ENCODE measurements at regions not wholly inside any gene's neighbourhood (a gene's known extent, or its start where the extent isn't known, plus 50 kb on each side); places are given as distances from the start of the nearest gene placed in this dataset.

DNA sequence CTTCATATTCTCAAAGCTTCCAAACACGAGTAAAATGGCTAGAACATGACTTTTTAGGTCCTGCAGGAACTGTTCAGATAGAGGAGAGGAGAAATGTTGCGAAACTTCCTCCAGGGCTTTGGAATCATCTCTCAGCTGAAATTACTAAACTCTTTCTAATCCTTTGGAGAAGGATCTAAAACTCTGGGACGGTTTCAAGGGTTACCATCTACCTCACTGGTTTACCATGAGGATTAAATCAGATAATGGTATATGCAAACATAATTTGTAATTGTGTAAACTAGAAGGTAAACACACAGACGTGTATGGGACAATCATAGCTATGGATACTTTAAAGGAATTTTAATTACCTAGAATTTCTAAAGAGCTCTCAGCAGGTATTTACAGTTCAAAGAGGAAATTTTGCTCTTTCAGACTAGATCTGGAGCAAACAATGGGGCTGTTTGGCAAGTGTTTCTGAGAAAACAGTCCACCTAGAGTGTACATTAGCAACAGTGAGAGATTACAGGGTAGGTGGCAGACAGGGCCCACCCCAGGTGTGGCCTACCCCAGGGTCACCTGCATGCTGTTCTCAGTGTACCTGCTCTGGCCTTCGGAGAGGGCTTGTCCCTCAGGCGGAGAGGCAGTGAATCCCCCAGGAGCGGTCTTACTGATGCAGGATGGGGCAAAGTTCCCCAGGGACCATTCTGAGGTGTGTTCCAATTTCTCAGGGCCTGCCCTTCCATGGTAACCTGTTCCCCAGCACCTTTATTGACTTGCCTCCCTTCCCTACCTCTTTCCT, 124.7 kb upstream of the MAX start:
- DNase-seq = no peak
- no peaks in the 10 kb centered on the region for H3K9me3 ChIP-seq
- H3K36me3 ChIP-seq = no peaks in the 10 kb centered on the region
- intact Hi-C loops (cut with DNase I; ENCODE audit: low total_unique reads) = no loop called here
- H3K4me1 ChIP-seq = no peaks in the 10 kb centered on the region
- no peak for TF ChIP-seq POLR2A (IDR thresholded peaks at IDR 0.05)
- TF ChIP-seq, protein P1, sequence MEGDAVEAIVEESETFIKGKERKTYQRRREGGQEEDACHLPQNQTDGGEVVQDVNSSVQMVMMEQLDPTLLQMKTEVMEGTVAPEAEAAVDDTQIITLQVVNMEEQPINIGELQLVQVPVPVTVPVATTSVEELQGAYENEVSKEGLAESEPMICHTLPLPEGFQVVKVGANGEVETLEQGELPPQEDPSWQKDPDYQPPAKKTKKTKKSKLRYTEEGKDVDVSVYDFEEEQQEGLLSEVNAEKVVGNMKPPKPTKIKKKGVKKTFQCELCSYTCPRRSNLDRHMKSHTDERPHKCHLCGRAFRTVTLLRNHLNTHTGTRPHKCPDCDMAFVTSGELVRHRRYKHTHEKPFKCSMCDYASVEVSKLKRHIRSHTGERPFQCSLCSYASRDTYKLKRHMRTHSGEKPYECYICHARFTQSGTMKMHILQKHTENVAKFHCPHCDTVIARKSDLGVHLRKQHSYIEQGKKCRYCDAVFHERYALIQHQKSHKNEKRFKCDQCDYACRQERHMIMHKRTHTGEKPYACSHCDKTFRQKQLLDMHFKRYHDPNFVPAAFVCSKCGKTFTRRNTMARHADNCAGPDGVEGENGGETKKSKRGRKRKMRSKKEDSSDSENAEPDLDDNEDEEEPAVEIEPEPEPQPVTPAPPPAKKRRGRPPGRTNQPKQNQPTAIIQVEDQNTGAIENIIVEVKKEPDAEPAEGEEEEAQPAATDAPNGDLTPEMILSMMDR (IDR thresholded peaks at IDR 0.05) = no peak
- no peak overlapping the region for H3K4me3 ChIP-seq
- H3K27me3 ChIP-seq = no peaks in the 10 kb centered on the region
- no peak overlapping the region for H3K27ac ChIP-seq

DNA sequence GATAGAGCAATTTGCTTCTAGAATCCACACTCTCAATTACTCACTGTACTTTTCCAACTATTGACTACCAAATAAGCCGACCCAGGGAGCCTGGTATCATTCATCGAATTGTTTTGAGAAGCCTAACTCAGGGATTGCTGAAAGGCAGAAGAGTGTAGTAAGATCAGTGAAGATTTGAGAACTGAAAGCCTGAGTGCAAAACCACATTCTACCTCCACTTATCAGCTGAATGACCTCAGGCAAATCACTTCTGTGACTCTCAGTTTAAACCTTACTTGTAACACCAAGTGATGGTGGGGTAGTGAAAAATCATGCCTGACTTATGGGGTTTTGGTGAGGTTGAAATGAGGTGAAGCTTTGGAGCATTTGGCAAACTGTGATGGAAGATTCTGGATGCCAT, 126.1 kb upstream of the MAX start:
- Histone ChIP-seq H3K36me3 (no peaks in the 10 kb centered on the region), H3K9me3 (no peaks in the 10 kb centered on the region), H3K27ac (peak overlapping the region in 1 of 2 donors; percentile 77), H3K27me3 (no peaks in the 10 kb centered on the region), H3K4me3 (no peak overlapping the region), H3K4me1 (no peaks in the 10 kb centered on the region)
- TF ChIP-seq, protein P1 (IDR thresholded peaks at IDR 0.05) = no peak
- TF ChIP-seq POLR2A (IDR thresholded peaks at IDR 0.05) = no peak
- intact Hi-C loops (cut with DNase I; ENCODE audit: low total_unique reads) = no loop called here
- DNase-seq = no peak

DNA sequence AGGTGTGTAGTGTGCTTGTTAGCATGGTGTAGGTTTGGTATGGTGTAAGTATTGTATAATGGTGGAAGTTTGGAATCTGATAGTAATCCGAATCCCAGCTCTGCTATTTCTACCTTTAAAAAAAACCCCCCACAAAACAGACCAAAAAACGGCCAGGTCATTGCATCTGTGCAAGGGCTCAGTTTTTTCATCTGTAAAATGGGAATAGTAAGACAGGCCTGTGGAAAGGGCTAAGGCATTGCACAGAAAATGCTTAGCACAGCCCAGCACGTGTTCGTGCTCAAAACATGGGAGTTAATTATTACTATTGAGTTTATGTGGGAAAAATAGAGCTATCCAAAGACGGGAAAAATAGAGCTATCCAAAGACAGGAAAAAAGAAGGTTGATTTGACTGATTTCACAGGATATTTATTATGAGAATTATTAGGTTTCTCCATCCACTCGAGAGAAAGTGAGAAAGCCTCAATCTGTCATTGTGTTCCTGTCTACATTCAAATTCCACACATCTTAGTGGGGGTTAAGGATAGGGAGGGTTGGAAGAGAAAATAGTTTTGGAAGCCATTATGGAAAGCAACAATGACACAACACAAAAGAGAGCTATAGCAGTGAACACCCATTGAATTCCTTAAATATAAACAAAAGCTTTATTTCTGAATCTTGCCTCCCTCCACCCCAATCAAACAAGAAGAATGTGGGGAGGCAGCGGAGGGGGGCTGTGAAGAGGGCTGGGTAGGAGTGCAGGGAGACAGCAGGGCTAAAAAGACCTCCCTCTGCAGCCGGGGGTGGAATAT, 126.8 kb upstream of the MAX start:
- intact Hi-C loops (cut with DNase I; ENCODE audit: low total_unique reads) = no loop called here
- H3K4me1 ChIP-seq = no peaks in the 10 kb centered on the region
- TF ChIP-seq, protein P1 (IDR thresholded peaks at IDR 0.05) = no peak
- no peak for TF ChIP-seq POLR2A (IDR thresholded peaks at IDR 0.05)
- DNase-seq = no peak
- no peaks in the 10 kb centered on the region for H3K36me3 ChIP-seq
- H3K9me3 ChIP-seq = no peaks in the 10 kb centered on the region
- H3K4me3 ChIP-seq = peak overlapping the region; percentile 17 to 21
- peak overlapping the region; percentile 70 to 77 for H3K27ac ChIP-seq
- no peaks in the 10 kb centered on the region for H3K27me3 ChIP-seq

- intact Hi-C loops (cut with DNase I; ENCODE audit: low total_unique reads) = no loop called here
- TF ChIP-seq POLR2A (IDR thresholded peaks at IDR 0.05) = no peak
- TF ChIP-seq, protein P1 (IDR thresholded peaks at IDR 0.05) = no peak
- Histone ChIP-seq H3K27ac (peak overlapping the region; percentile 70 to 77), H3K27me3 (no peaks in the 10 kb centered on the region), H3K4me1 (no peaks in the 10 kb centered on the region), H3K4me3 (peak overlapping the region; percentile 17 to 21), H3K36me3 (no peaks in the 10 kb centered on the region), H3K9me3 (no peaks in the 10 kb centered on the region)
- DNase-seq = peak; percentile 29 to 50
Measured at GRCh38 chr14:65229748-65230728, 127.7 kb upstream of the MAX start.
